ENCODE measurements at regions not wholly inside any gene's neighbourhood (a gene's known extent, or its start where the extent isn't known, plus 50 kb on each side); places are given as distances from the start of the nearest gene placed in this dataset.

- Histone ChIP-seq H3K9ac (ENCODE audit: low read depth in 1 of 2, low read length in 2 of 2) (no peak overlapping the region), H3K9me3 (ENCODE audit: control insufficient read depth in 4 of 4, low read length in 3 of 4) (no peaks in the 10 kb centered on the region), H3K4me3 (ENCODE audit: low read depth in 1 of 3, low read length in 3 of 3) (no peak overlapping the region), H3K27ac (ENCODE audit: low read depth in 1 of 2, low read length in 2 of 2) (no peak overlapping the region), H3K4me1 (ENCODE audit: control insufficient read depth in 4 of 4, insufficient read depth in 4 of 4, low read length in 3 of 4) (no peaks in the 10 kb centered on the region), H3K27me3 (ENCODE audit: control insufficient read depth in 4 of 4, insufficient read depth in 4 of 4, low read length in 3 of 4) (no peaks in the 10 kb centered on the region), H3K36me3 (ENCODE audit: control insufficient read depth in 4 of 4, insufficient read depth in 3 of 4, low read depth in 1 of 4, low read length in 3 of 4) (no peaks in the 10 kb centered on the region)
- WGBS = 69% methylated on average over 2 of the region's 2 CpGs
- no peak for TF ChIP-seq JUND (IDR thresholded peaks at IDR 0.05)
- no peak for TF ChIP-seq YY1 (IDR thresholded peaks at IDR 0.05)
- TF ChIP-seq GABPA (IDR thresholded peaks at IDR 0.05 in 1 of 2, conservative IDR thresholded peaks at IDR 0.05 in 1 of 2) = no peak
- no peak for TF ChIP-seq HNF4G (IDR thresholded peaks at IDR 0.05)
- no peak for TF ChIP-seq FOXA2 (IDR thresholded peaks at IDR 0.05)
- TF ChIP-seq ZBTB33 (IDR thresholded peaks at IDR 0.05) = no peak
- TF ChIP-seq, protein P1, sequence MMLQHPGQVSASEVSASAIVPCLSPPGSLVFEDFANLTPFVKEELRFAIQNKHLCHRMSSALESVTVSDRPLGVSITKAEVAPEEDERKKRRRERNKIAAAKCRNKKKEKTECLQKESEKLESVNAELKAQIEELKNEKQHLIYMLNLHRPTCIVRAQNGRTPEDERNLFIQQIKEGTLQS (IDR thresholded peaks at IDR 0.05) = no peak
- TF ChIP-seq HNF4A (conservative IDR thresholded peaks at IDR 0.05) = no peak
- no peak for TF ChIP-seq FOXA1 (IDR thresholded peaks at IDR 0.05)
- TF ChIP-seq RAD21 (IDR thresholded peaks at IDR 0.05) = no peak
- TF ChIP-seq, protein P2, sequence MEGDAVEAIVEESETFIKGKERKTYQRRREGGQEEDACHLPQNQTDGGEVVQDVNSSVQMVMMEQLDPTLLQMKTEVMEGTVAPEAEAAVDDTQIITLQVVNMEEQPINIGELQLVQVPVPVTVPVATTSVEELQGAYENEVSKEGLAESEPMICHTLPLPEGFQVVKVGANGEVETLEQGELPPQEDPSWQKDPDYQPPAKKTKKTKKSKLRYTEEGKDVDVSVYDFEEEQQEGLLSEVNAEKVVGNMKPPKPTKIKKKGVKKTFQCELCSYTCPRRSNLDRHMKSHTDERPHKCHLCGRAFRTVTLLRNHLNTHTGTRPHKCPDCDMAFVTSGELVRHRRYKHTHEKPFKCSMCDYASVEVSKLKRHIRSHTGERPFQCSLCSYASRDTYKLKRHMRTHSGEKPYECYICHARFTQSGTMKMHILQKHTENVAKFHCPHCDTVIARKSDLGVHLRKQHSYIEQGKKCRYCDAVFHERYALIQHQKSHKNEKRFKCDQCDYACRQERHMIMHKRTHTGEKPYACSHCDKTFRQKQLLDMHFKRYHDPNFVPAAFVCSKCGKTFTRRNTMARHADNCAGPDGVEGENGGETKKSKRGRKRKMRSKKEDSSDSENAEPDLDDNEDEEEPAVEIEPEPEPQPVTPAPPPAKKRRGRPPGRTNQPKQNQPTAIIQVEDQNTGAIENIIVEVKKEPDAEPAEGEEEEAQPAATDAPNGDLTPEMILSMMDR (IDR thresholded peaks at IDR 0.05; ENCODE audit: low read depth, low read length, missing input control) = no peak
- no peak for TF ChIP-seq SP1 (IDR thresholded peaks at IDR 0.05)
- no peak for TF ChIP-seq MAX (IDR thresholded peaks at IDR 0.05)
- no peak for TF ChIP-seq EGR1 (IDR thresholded peaks at IDR 0.05; ENCODE audit: low read depth in 2 of 2)
- no peak for TF ChIP-seq NR2F2 (IDR thresholded peaks at IDR 0.05)
- no peak for DNase-seq (ENCODE audit: low spot score)
Measured at GRCh38 chr7:113784316-113784715, 134.5 kb downstream of the PPP1R3A start.

- Histone ChIP-seq H3K4me1 (ENCODE audit: control insufficient read depth in 4 of 4, insufficient read depth in 4 of 4, low read length in 3 of 4) (no peaks in the 10 kb centered on the region), H3K9ac (ENCODE audit: low read depth in 1 of 2, low read length in 2 of 2) (no peak overlapping the region), H3K27ac (ENCODE audit: low read depth in 1 of 2, low read length in 2 of 2) (no peak overlapping the region), H3K9me3 (ENCODE audit: control insufficient read depth in 4 of 4, low read length in 3 of 4) (no peaks in the 10 kb centered on the region), H3K27me3 (ENCODE audit: control insufficient read depth in 4 of 4, insufficient read depth in 4 of 4, low read length in 3 of 4) (no peaks in the 10 kb centered on the region), H3K4me3 (ENCODE audit: low read depth in 1 of 3, low read length in 3 of 3) (no peak overlapping the region), H3K36me3 (ENCODE audit: control insufficient read depth in 4 of 4, insufficient read depth in 3 of 4, low read depth in 1 of 4, low read length in 3 of 4) (no peaks in the 10 kb centered on the region)
- TF ChIP-seq SP1 (IDR thresholded peaks at IDR 0.05) (no peak), HNF4A (conservative IDR thresholded peaks at IDR 0.05) (no peak), HNF4G (IDR thresholded peaks at IDR 0.05) (no peak), RAD21 (IDR thresholded peaks at IDR 0.05) (no peak), JUND (IDR thresholded peaks at IDR 0.05) (no peak), NR2F2 (IDR thresholded peaks at IDR 0.05) (no peak), YY1 (IDR thresholded peaks at IDR 0.05) (no peak), ZBTB33 (IDR thresholded peaks at IDR 0.05) (no peak), EGR1 (IDR thresholded peaks at IDR 0.05; ENCODE audit: low read depth in 2 of 2) (no peak), TAF1 (conservative IDR thresholded peaks at IDR 0.05) (no peak), RXRA (IDR thresholded peaks at IDR 0.05) (no peak), REST (IDR thresholded peaks at IDR 0.05) (no peak)
- TF ChIP-seq, protein P1 (IDR thresholded peaks at IDR 0.05) = no peak
- TF ChIP-seq, protein P2 (IDR thresholded peaks at IDR 0.05; ENCODE audit: low read depth, low read length, missing input control) = no peak
- no peak for DNase-seq (ENCODE audit: low spot score)
- WGBS = 78% methylated on average over 4 of the region's 4 CpGs
Measured at GRCh38 chr7:113783403-113783802, 135.4 kb downstream of the PPP1R3A start.

All from liver (tissue), 8 donors.